ENCODE measurements at regions not wholly inside any gene's neighbourhood (a gene's known extent, or its start where the extent isn't known, plus 50 kb on each side); places are given as distances from the start of the nearest gene placed in this dataset.

- TF ChIP-seq, protein P1, sequence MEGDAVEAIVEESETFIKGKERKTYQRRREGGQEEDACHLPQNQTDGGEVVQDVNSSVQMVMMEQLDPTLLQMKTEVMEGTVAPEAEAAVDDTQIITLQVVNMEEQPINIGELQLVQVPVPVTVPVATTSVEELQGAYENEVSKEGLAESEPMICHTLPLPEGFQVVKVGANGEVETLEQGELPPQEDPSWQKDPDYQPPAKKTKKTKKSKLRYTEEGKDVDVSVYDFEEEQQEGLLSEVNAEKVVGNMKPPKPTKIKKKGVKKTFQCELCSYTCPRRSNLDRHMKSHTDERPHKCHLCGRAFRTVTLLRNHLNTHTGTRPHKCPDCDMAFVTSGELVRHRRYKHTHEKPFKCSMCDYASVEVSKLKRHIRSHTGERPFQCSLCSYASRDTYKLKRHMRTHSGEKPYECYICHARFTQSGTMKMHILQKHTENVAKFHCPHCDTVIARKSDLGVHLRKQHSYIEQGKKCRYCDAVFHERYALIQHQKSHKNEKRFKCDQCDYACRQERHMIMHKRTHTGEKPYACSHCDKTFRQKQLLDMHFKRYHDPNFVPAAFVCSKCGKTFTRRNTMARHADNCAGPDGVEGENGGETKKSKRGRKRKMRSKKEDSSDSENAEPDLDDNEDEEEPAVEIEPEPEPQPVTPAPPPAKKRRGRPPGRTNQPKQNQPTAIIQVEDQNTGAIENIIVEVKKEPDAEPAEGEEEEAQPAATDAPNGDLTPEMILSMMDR (conservative IDR thresholded peaks at IDR 0.05; ENCODE audit: control insufficient read depth, insufficient read depth, low read depth, low read length) = no peak
- no peak overlapping the region for H3K4me3 ChIP-seq (ENCODE audit: control insufficient read depth, low read depth, low read length)
- no peak for DNase-seq (ENCODE audit: low read depth)
These were observed 587.2 kb upstream of the PKDCC start for GRCh38 chr2:41460661-41461060.

- TF ChIP-seq, protein P1 (conservative IDR thresholded peaks at IDR 0.05; ENCODE audit: control insufficient read depth, insufficient read depth, low read depth, low read length) = no peak
- DNase-seq (ENCODE audit: low read depth) = no peak
- H3K4me3 ChIP-seq (ENCODE audit: control insufficient read depth, low read depth, low read length) = no peak overlapping the region
These were observed 583.4 kb upstream of the PKDCC start for GRCh38 chr2:41464395-41464794.

DNA sequence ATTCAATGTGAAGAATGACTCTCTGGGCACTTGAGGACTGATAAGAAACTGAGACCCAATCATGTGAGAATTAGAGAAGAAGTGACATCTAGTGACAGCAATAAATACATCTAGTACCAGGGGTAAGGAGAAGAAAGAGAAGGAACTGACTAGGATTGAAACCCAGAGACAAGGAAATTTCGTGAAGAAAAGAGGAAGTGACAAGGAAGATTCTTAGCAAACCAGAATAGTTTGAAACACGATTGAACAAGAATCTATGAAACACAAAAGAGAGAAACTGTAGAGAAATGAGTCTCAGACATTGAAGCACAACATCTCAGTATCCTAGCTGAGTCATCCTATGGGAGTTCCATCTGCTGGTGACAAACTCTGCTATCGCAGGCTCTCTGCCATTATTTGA, 571.9 kb upstream of the PKDCC start:
- TF ChIP-seq, protein P1 (conservative IDR thresholded peaks at IDR 0.05; ENCODE audit: control insufficient read depth, insufficient read depth, low read depth, low read length) = no peak
- DNase-seq (ENCODE audit: low read depth) = no peak
- H3K4me3 ChIP-seq (ENCODE audit: control insufficient read depth, low read depth, low read length) = no peak overlapping the region

DNA sequence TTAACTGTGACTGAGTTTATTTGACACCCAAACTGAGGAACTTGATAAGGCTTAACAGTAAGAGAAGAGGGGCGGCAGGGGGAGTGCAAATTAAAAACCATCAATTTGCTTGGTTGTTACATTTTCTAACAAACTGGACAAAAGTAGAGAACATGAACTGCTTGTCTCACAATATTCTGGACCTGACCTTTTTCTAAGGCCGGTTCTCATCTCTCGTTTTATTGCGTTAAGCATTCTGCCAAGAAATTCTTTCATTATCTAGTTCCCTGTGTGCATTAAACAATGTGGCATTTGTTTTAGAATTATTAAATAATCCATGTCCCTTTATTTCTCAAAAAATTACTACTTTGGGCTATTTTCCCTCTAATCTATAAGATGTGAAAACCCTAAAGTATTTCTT, 565.2 kb upstream of the PKDCC start:
- no peak for DNase-seq (ENCODE audit: low read depth)
- TF ChIP-seq, protein P1 (conservative IDR thresholded peaks at IDR 0.05; ENCODE audit: control insufficient read depth, insufficient read depth, low read depth, low read length) = no peak
- no peak overlapping the region for H3K4me3 ChIP-seq (ENCODE audit: control insufficient read depth, low read depth, low read length)

DNA sequence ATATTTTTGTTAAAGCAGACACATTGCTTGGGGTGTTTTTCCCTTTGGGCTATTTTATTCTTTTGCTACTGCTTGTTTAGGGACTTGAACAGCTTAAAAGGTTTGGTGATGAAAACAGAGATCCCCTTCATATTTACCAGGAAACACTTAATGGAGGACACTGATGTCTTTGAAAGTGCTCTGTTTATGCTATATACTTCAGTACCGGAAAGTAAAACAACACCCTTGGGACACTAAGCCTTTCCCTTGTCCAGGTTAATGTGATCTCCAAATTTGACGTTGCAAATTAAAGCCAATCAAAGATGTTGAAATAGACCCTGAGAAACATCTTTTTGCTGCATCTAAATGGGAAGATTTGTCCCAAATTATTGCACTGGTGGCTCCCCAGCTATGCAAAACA, 564.6 kb upstream of the PKDCC start:
- TF ChIP-seq, protein P1 (conservative IDR thresholded peaks at IDR 0.05; ENCODE audit: control insufficient read depth, insufficient read depth, low read depth, low read length) = no peak
- no peak for DNase-seq (ENCODE audit: low read depth)
- H3K4me3 ChIP-seq (ENCODE audit: control insufficient read depth, low read depth, low read length) = no peak overlapping the region

GRCh38 chr2:41483982-41484857, 563.6 kb upstream of the PKDCC start:
- DNase-seq (ENCODE audit: low read depth) = no peak
- no peak overlapping the region for H3K4me3 ChIP-seq (ENCODE audit: control insufficient read depth, low read depth, low read length)
- TF ChIP-seq, protein P1 (conservative IDR thresholded peaks at IDR 0.05; ENCODE audit: control insufficient read depth, insufficient read depth, low read depth, low read length) = no peak

Data from fibroblast of mammary gland (primary cell).